Tibial nerve (tissue), 4 donors: ENCODE measurements at regions not wholly inside any gene's neighbourhood (a gene's known extent, or its start where the extent isn't known, plus 50 kb on each side); places are given as distances from the start of the nearest gene placed in this dataset.

ENCODE experiments used
- EP300 ChIP-seq, 2 donors: sonication (generic); formaldehyde crosslinking; IDR thresholded peaks; one replicate each; pipeline ENCODE4 v1.6.1; 2017; ENCODE audit warnings: antibody characterized with exemption in 2 of 2, mild to moderate bottlenecking in 1 of 2
- POLR2A ChIP-seq, 2 donors: fragments of 450-650 bp; IDR thresholded peaks; one replicate each; pipeline ENCODE4 v1.6.1; 2017; ENCODE audit warnings: antibody characterized with exemption in 2 of 2, mild to moderate bottlenecking in 2 of 2, moderate library complexity in 2 of 2
- TF ChIP-seq, protein P1 (sequence below), 5 experiments: fragments of 200-600 bp in 3 of 5; fragments of 450-650 bp in 2 of 5; sonication (generic) in 3 of 5; IDR thresholded peaks; one replicate each; pipeline ENCODE4 v1.5.1; 2016 to 2019; ENCODE audit warnings: antibody characterized with exemption in 5 of 5, mild to moderate bottlenecking in 3 of 5, moderate library complexity in 2 of 5

DNA sequence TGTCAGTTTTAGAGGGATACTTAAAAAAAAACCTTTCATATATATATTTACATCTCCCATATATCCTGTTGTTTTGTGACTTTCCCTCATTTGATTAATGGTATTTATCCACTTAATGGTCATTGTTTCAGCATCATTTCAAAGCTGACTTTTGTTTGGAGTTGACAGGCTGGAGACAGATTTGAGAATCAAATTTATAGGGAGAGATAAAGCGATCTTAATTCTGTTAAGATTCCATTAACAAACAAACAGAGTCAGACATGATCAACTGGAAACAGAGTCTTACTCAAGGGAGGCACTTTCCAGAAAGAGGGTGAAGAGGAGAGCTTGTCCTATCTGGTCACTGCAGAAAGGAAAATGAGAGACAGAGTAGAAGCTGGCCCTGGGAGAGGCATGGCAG is 283.4 kb downstream of the TTLL7 start:
- TF ChIP-seq, protein P1, sequence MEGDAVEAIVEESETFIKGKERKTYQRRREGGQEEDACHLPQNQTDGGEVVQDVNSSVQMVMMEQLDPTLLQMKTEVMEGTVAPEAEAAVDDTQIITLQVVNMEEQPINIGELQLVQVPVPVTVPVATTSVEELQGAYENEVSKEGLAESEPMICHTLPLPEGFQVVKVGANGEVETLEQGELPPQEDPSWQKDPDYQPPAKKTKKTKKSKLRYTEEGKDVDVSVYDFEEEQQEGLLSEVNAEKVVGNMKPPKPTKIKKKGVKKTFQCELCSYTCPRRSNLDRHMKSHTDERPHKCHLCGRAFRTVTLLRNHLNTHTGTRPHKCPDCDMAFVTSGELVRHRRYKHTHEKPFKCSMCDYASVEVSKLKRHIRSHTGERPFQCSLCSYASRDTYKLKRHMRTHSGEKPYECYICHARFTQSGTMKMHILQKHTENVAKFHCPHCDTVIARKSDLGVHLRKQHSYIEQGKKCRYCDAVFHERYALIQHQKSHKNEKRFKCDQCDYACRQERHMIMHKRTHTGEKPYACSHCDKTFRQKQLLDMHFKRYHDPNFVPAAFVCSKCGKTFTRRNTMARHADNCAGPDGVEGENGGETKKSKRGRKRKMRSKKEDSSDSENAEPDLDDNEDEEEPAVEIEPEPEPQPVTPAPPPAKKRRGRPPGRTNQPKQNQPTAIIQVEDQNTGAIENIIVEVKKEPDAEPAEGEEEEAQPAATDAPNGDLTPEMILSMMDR (IDR thresholded peaks at IDR 0.05), result no peak
- no peak for TF ChIP-seq EP300 (IDR thresholded peaks at IDR 0.05)
- no peak for TF ChIP-seq POLR2A (IDR thresholded peaks at IDR 0.05)
